Kidney (tissue), 13 donors: ENCODE measurements at regions not wholly inside any gene's neighbourhood (a gene's known extent, or its start where the extent isn't known, plus 50 kb on each side); places are given as distances from the start of the nearest gene placed in this dataset.

Source experiments
- DNase-seq, 5 donors: peaks; one replicate each; pipeline ENCODE4 v3.0.0-alpha.2; 2013 to 2020
- FAIRE-seq: peaks from 2 replicates; lab custom pipeline; 2012; peaks lifted over from hg19 to GRCh38; lab: Jason Lieb, UNC
- H3K27ac ChIP-seq, 2 donors: one replicate each; pipeline ENCODE4 v1.7.0; 2013; ENCODE audit warnings: low read depth in 2 of 2, low read length in 2 of 2, inconsistent platforms in 1 of 2
- H3K27me3 ChIP-seq: one replicate; pipeline ENCODE4 v1.7.1; 2013; ENCODE audit warnings: low read length, inconsistent platforms; ENCODE audit not compliant: control insufficient read depth, insufficient read depth
- H3K36me3 ChIP-seq, 3 donors: one replicate each; pipeline versions ENCODE4 v1.7.0 to v1.7.1; 2013; ENCODE audit warnings: low read length in 3 of 3, control low read depth in 1 of 3, inconsistent platforms in 1 of 3; ENCODE audit not compliant: insufficient read depth in 3 of 3, control insufficient read depth in 2 of 3
- H3K4me1 ChIP-seq, 3 donors: one replicate each; pipeline versions ENCODE4 v1.7.0 to v1.7.1; 2013; ENCODE audit warnings: low read length in 3 of 3, inconsistent platforms in 1 of 3, low read depth in 1 of 3; ENCODE audit not compliant: control insufficient read depth in 2 of 3, insufficient read depth in 2 of 3
- H3K4me3 ChIP-seq, 3 donors: one replicate each; pipeline versions ENCODE4 v1.7.0 to v1.8.1; 2013; ENCODE audit warnings: low read length in 3 of 3, control low read depth in 1 of 3, inconsistent platforms in 1 of 3
- H3K9ac ChIP-seq, 3 donors: one replicate each; pipeline versions ENCODE4 v1.7.0 to v1.7.1; 2013; ENCODE audit warnings: low read length in 3 of 3, control low read depth in 1 of 3, inconsistent platforms in 1 of 3
- H3K9me3 ChIP-seq, 3 donors: one replicate each; pipeline versions ENCODE4 v1.7.0 to v1.7.1; 2013; ENCODE audit warnings: low read length in 3 of 3, control low read depth in 1 of 3, inconsistent platforms in 1 of 3; ENCODE audit not compliant: control insufficient read depth in 2 of 3, insufficient read depth in 1 of 3
- CTCF ChIP-seq: IDR thresholded peaks from 3 replicates; pipeline ENCODE4 v1.5.1; 2012; ENCODE audit warnings: mild to moderate bottlenecking, moderate library complexity, borderline replicate concordance; ENCODE audit not compliant: insufficient read depth; ENCODE audit errors: extremely low read depth
- intact Hi-C: fragments of 100-400 bp; cut with DNase I; formaldehyde crosslinking; loops from one replicate; pipeline ENCODE4 v1.11.1; 2022
- donor health status: control.
- donor health status: control.
- donor health status: control.
- donor health status: control.
- donor health status: control.
- donor health status: DM: yes; HTN: yes; CAD: no.
- donor health status: Normal renal cell carcinoma (clear cell type).

- intact Hi-C loops: no loop called here
- H3K9me3 ChIP-seq: no peaks in the 10 kb centered on the region
- TF ChIP-seq CTCF: no peak
- H3K36me3 ChIP-seq: no peaks in the 10 kb centered on the region
- H3K4me3 ChIP-seq: no peak overlapping the region
- DNase-seq (no peak), FAIRE-seq (no peak)
- no peaks in the 10 kb centered on the region for H3K27me3 ChIP-seq
- peaks cover 0 to 2% (median 0%) of the 10 kb centered on the region in 3 donors for H3K4me1 ChIP-seq
- H3K27ac ChIP-seq: no peak overlapping the region
- no peak overlapping the region for H3K9ac ChIP-seq
These were observed 376.5 kb downstream of the KLF12 start for GRCh38 chr13:73757481-73758233.

GRCh38 chr13:73754727-73755292 is 379.4 kb downstream of the KLF12 start:
- Histone ChIP-seq H3K27ac (no peak overlapping the region), H3K9ac (no peak overlapping the region), H3K27me3 (no peaks in the 10 kb centered on the region), H3K4me1 (peaks cover 0 to 2% (median 0%) of the 10 kb centered on the region in 3 donors), H3K36me3 (no peaks in the 10 kb centered on the region), H3K9me3 (no peaks in the 10 kb centered on the region), H3K4me3 (no peak overlapping the region)
- DNase-seq: peak in 3 of 5 donors; percentile 35 to 91 (median 88)
- TF ChIP-seq CTCF: peak; percentile 64
- peak; percentile 93 for FAIRE-seq
- intact Hi-C loops: no loop called here

GRCh38 chr13:73754241-73754640 is 380.0 kb downstream of the KLF12 start:
- intact Hi-C loops: no loop called here
- Histone ChIP-seq H3K27ac (no peak overlapping the region), H3K4me1 (peaks cover 0 to 2% (median 0%) of the 10 kb centered on the region in 3 donors), H3K27me3 (no peaks in the 10 kb centered on the region), H3K36me3 (no peaks in the 10 kb centered on the region), H3K4me3 (no peak overlapping the region), H3K9me3 (no peaks in the 10 kb centered on the region), H3K9ac (no peak overlapping the region)
- DNase-seq: no peak
- TF ChIP-seq CTCF: no peak
- FAIRE-seq: no peak
